ENCODE measurements at regions not wholly inside any gene's neighbourhood (a gene's known extent, or its start where the extent isn't known, plus 50 kb on each side); places are given as distances from the start of the nearest gene placed in this dataset.

GRCh38 chr9:15021146-15021545, 110.9 kb upstream of the FREM1 start:
- FAIRE-seq, result no peak
- no peaks in the 10 kb centered on the region for H3K9me3 ChIP-seq (ENCODE audit: insufficient read depth, low read depth, low read length)
- TF ChIP-seq EZH2 (IDR thresholded peaks at IDR 0.05; ENCODE audit: insufficient read depth, low read length) (no peak), CTCF (IDR thresholded peaks at IDR 0.05; ENCODE audit: insufficient read depth, low read depth, low read length) (no peak)

GRCh38 chr9:15018096-15018637, 107.9 kb upstream of the FREM1 start:
- H3K27ac ChIP-seq (ENCODE audit: low read depth, low read length), result no peak overlapping the region
- H3K9ac ChIP-seq (ENCODE audit: low read length), result no peak overlapping the region
- DNase-seq (ENCODE audit: low read depth) (no peak), FAIRE-seq (no peak)
- H4K20me1 ChIP-seq (ENCODE audit: insufficient read depth, low read length), result no peaks in the 10 kb centered on the region
- Mint-ChIP-seq H3K4me1 (ENCODE audit: low read depth, unreplicated experiment) (no peaks in the 10 kb centered on the region), H3K27me3 (ENCODE audit: low read depth, unreplicated experiment) (no peaks in the 10 kb centered on the region), H3K36me3 (ENCODE audit: low read depth, unreplicated experiment) (no peaks in the 10 kb centered on the region), H3K27ac (ENCODE audit: unreplicated experiment) (no peak overlapping the region), H3K4me3 (ENCODE audit: unreplicated experiment) (no peak overlapping the region), H3K9me3 (ENCODE audit: unreplicated experiment) (no peaks in the 10 kb centered on the region)
- no peaks in the 10 kb centered on the region for H3K4me1 ChIP-seq (ENCODE audit: insufficient read depth, low read length)
- no peak overlapping the region for H3K4me2 ChIP-seq (ENCODE audit: low read length)
- no peaks in the 10 kb centered on the region for H3K79me2 ChIP-seq (ENCODE audit: insufficient read depth, low read length)
- no peaks in the 10 kb centered on the region for H3K9me3 ChIP-seq (ENCODE audit: insufficient read depth, low read depth, low read length)
- no peaks in the 10 kb centered on the region for H3K27me3 ChIP-seq (ENCODE audit: insufficient read depth, low read length)
- no peaks in the 10 kb centered on the region for H3K36me3 ChIP-seq (ENCODE audit: insufficient read depth, low read length)
- no peak overlapping the region for H3K4me3 ChIP-seq (ENCODE audit: insufficient read depth, low read depth, low read length)
- no peak overlapping the region for H2AFZ ChIP-seq (ENCODE audit: low read depth, low read length)
- TF ChIP-seq CTCF (IDR thresholded peaks at IDR 0.05; ENCODE audit: insufficient read depth, low read depth, low read length) (no peak), EZH2 (IDR thresholded peaks at IDR 0.05; ENCODE audit: insufficient read depth, low read length) (no peak)

More at GRCh38 chr9:15021146-15021545, 110.9 kb upstream of the FREM1 start:
- no peak for DNase-seq (ENCODE audit: low read depth)
- Mint-ChIP-seq H3K36me3 (ENCODE audit: low read depth, unreplicated experiment) (no peaks in the 10 kb centered on the region), H3K9me3 (ENCODE audit: unreplicated experiment) (no peaks in the 10 kb centered on the region), H3K4me1 (ENCODE audit: low read depth, unreplicated experiment) (no peaks in the 10 kb centered on the region), H3K27ac (ENCODE audit: unreplicated experiment) (no peak overlapping the region), H3K27me3 (ENCODE audit: low read depth, unreplicated experiment) (no peaks in the 10 kb centered on the region), H3K4me3 (ENCODE audit: unreplicated experiment) (no peak overlapping the region)
- Histone ChIP-seq H3K4me1 (ENCODE audit: insufficient read depth, low read length) (no peaks in the 10 kb centered on the region), H4K20me1 (ENCODE audit: insufficient read depth, low read length) (no peaks in the 10 kb centered on the region), H3K36me3 (ENCODE audit: insufficient read depth, low read length) (no peaks in the 10 kb centered on the region), H3K4me2 (ENCODE audit: low read length) (no peak overlapping the region), H3K27me3 (ENCODE audit: insufficient read depth, low read length) (no peaks in the 10 kb centered on the region), H3K4me3 (ENCODE audit: insufficient read depth, low read depth, low read length) (no peak overlapping the region), H3K27ac (ENCODE audit: low read depth, low read length) (no peak overlapping the region), H2AFZ (ENCODE audit: low read depth, low read length) (no peak overlapping the region), H3K9ac (ENCODE audit: low read length) (no peak overlapping the region), H3K79me2 (ENCODE audit: insufficient read depth, low read length) (no peaks in the 10 kb centered on the region)

- H3K4me2 ChIP-seq (ENCODE audit: low read length), result no peak overlapping the region
- FAIRE-seq (no peak), DNase-seq (ENCODE audit: low read depth) (no peak)
- no peaks in the 10 kb centered on the region for H3K27me3 ChIP-seq (ENCODE audit: insufficient read depth, low read length)
- no peaks in the 10 kb centered on the region for H3K79me2 ChIP-seq (ENCODE audit: insufficient read depth, low read length)
- H3K9me3 Mint-ChIP-seq (ENCODE audit: unreplicated experiment), result no peaks in the 10 kb centered on the region
- no peak overlapping the region for H3K4me3 ChIP-seq (ENCODE audit: insufficient read depth, low read depth, low read length)
- no peaks in the 10 kb centered on the region for H3K36me3 ChIP-seq (ENCODE audit: insufficient read depth, low read length)
- no peaks in the 10 kb centered on the region for H3K4me1 ChIP-seq (ENCODE audit: insufficient read depth, low read length)
- TF ChIP-seq EZH2 (IDR thresholded peaks at IDR 0.05; ENCODE audit: insufficient read depth, low read length), result no peak
- no peak for TF ChIP-seq CTCF (IDR thresholded peaks at IDR 0.05; ENCODE audit: insufficient read depth, low read depth, low read length)
- no peak overlapping the region for H3K27ac ChIP-seq (ENCODE audit: low read depth, low read length)
- no peaks in the 10 kb centered on the region for H3K9me3 ChIP-seq (ENCODE audit: insufficient read depth, low read depth, low read length)
- H2AFZ ChIP-seq (ENCODE audit: low read depth, low read length), result no peak overlapping the region
- H4K20me1 ChIP-seq (ENCODE audit: insufficient read depth, low read length), result no peaks in the 10 kb centered on the region
- no peak overlapping the region for H3K4me3 Mint-ChIP-seq (ENCODE audit: unreplicated experiment)
- H3K9ac ChIP-seq (ENCODE audit: low read length), result no peak overlapping the region
- no peaks in the 10 kb centered on the region for H3K27me3 Mint-ChIP-seq (ENCODE audit: low read depth, unreplicated experiment)
- H3K27ac Mint-ChIP-seq (ENCODE audit: unreplicated experiment), result no peak overlapping the region
- no peaks in the 10 kb centered on the region for H3K4me1 Mint-ChIP-seq (ENCODE audit: low read depth, unreplicated experiment)
- no peaks in the 10 kb centered on the region for H3K36me3 Mint-ChIP-seq (ENCODE audit: low read depth, unreplicated experiment)
Observed at GRCh38 chr9:15010581-15010980, 100.4 kb upstream of the FREM1 start.
